RWPE2 (cell line): ENCODE measurements at regions not wholly inside any gene's neighbourhood (a gene's known extent, or its start where the extent isn't known, plus 50 kb on each side); places are given as distances from the start of the nearest gene placed in this dataset.
A peak's percentile ranks its signal among the peaks of the same experiment; 100 is the strongest.

ENCODE experiments used
- ATAC-seq: fragments of 200-7000 bp; cut with Tn5 transposase; 3 replicates; pipeline ENCODE4 v1.9.1; 2021; ENCODE audit warnings: low read depth
- DNase-seq: peaks from one replicate; pipeline ENCODE4 v3.0.0-alpha.2; 2020; ENCODE audit warnings: low spot score
- H3K27ac ChIP-seq: fragments of 450-650 bp; 2 replicates; pipeline ENCODE4 v1.5.1; 2017; ENCODE audit warnings: mild to moderate bottlenecking; ENCODE audit not compliant: poor library complexity, severe bottlenecking
- H3K27me3 ChIP-seq: fragments of 250-450 bp; sonication (Bioruptor Pico); 2 replicates; pipeline ENCODE4 v1.5.1; 2021; ENCODE audit warnings: mild to moderate bottlenecking, moderate library complexity; ENCODE audit not compliant: insufficient read depth, poor library complexity, severe bottlenecking
- H3K36me3 ChIP-seq: fragments of 250-450 bp; sonication (Bioruptor Pico); 2 replicates; pipeline ENCODE4 v1.5.1; 2020; ENCODE audit warnings: low read depth, mild to moderate bottlenecking, moderate library complexity
- H3K4me1 ChIP-seq: fragments of 250-450 bp; sonication (Bioruptor Pico); 2 replicates; pipeline ENCODE4 v1.5.1; 2021; ENCODE audit warnings: mild to moderate bottlenecking, moderate library complexity; ENCODE audit not compliant: insufficient read depth, poor library complexity, severe bottlenecking
- H3K4me3 ChIP-seq: fragments of 250-450 bp; sonication (Bioruptor Pico); 2 replicates; pipeline ENCODE4 v1.5.1; 2021; ENCODE audit warnings: mild to moderate bottlenecking, moderate library complexity; ENCODE audit not compliant: severe bottlenecking
- H3K9me3 ChIP-seq: fragments of 250-450 bp; sonication (Bioruptor Pico); 2 replicates; pipeline ENCODE4 v1.5.1; 2021; ENCODE audit warnings: mild to moderate bottlenecking, moderate library complexity; ENCODE audit not compliant: severe bottlenecking
- CTCF ChIP-seq: fragments of 450-650 bp; IDR thresholded peaks from one replicate; pipeline ENCODE4 v1.5.1; 2017; ENCODE audit warnings: mild to moderate bottlenecking, moderate library complexity; ENCODE audit not compliant: poor library complexity, severe bottlenecking

DNA sequence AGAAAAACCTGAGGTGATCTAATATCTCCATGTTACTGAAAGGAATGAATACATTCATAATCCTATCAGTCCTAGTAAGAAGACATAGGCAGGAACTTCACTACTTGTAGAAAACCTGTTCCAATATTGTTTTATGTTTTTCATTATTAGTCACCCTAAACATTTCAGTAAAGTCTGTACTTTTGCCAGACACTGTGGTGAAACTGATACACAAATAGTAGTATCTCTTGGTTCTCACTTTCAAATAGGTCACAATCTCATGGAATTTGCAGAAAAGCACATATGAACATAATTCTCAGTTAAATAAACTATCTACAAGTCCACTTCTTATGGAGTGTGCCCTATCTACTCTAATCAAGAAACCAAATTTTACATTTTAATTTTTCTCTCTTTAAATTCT lies 88.3 kb upstream of the PCDH9 start:
- no peak for DNase-seq

DNA sequence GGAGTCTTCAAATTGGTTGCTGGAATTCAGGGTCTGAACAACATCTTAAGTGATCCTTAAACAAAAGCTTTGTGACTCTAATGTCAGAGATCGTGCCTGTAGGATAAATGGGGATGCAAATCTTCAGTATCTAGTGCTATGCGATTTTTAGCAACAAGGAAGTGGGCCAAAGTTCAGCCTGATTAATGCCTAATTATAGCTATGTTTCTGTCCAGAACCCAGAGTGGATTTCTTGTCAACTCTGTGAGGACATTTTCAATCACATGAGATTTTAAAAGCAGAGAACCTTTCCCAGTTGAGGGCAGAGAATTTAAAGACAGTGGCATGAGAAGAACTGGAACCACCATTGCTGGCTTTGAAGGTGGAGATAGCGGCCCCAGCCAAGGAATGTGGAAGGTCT lies 84.3 kb upstream of the PCDH9 start:
- DNase-seq (no peak), ATAC-seq (no peak)
- no peaks in the 10 kb centered on the region for H3K4me1 ChIP-seq
- no peak overlapping the region for H3K27ac ChIP-seq
- no peak overlapping the region for H3K4me3 ChIP-seq
- H3K36me3 ChIP-seq: no peaks in the 10 kb centered on the region
- no peaks in the 10 kb centered on the region for H3K27me3 ChIP-seq
- no peaks in the 10 kb centered on the region for H3K9me3 ChIP-seq
- TF ChIP-seq CTCF: no peak

More for the DNA sequence above, 88.3 kb upstream of the PCDH9 start:
- H3K27ac ChIP-seq: no peak overlapping the region
- H3K36me3 ChIP-seq: no peaks in the 10 kb centered on the region
- no peaks in the 10 kb centered on the region for H3K27me3 ChIP-seq
- ATAC-seq: no peak
- no peaks in the 10 kb centered on the region for H3K4me1 ChIP-seq
- H3K4me3 ChIP-seq: no peak overlapping the region
- H3K9me3 ChIP-seq: no peaks in the 10 kb centered on the region
- TF ChIP-seq CTCF: no peak

DNA sequence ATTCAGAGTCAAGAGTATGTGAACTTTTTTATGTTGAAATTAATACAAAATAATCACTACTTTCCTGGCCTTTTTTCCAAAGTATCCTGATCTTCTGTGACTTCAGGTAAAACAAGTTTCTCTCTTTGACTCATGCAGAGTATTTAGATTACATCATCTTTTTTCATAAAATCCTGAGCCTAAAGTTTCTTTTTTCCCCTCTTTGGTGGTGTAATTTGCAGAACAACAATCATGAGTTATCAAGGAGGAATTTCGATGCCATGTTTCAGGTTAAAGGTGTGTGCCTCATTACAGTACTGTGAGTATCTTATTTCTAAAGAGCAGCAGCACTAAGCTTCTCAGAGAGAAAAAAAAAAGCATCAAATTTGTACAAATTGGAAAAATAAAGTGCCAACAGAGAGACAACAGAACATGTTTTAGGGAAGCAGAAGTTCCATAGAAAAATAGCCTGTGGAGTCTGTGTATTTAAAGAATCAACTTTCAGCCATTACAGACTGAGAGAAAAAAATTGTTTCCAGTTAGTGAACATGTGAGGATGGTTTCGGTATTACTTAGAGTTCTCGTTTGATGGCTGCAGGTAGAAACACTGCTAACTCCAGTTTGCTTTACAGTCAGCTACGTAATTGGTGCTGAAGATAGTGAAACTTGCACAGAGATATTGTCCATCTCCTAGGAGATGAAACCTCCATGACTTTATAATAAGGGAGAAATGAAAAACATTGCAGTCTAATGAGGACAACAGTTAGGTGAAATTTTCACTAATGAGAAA lies 78.1 kb upstream of the PCDH9 start:
- peak overlapping the region; percentile 85 for H3K27ac ChIP-seq
- no peaks in the 10 kb centered on the region for H3K9me3 ChIP-seq
- TF ChIP-seq CTCF: no peak
- H3K27me3 ChIP-seq: no peaks in the 10 kb centered on the region
- no peak for DNase-seq
- no peaks in the 10 kb centered on the region for H3K36me3 ChIP-seq
- no peak overlapping the region for H3K4me3 ChIP-seq
- H3K4me1 ChIP-seq: peaks cover 28% of the 10 kb centered on the region
- peak; percentile 97 for ATAC-seq

- Histone ChIP-seq H3K36me3 (no peaks in the 10 kb centered on the region), H3K4me1 (peaks cover 36% of the 10 kb centered on the region), H3K4me3 (no peak overlapping the region), H3K9me3 (no peaks in the 10 kb centered on the region), H3K27me3 (no peaks in the 10 kb centered on the region), H3K27ac (peak overlapping the region; percentile 85)
- ATAC-seq (no peak), DNase-seq (no peak)
- TF ChIP-seq CTCF: no peak
Measured at GRCh38 chr13:67306742-67307141, 76.6 kb upstream of the PCDH9 start.

- peak overlapping the region; percentile 63 for H3K27ac ChIP-seq
- peaks cover 47% of the 10 kb centered on the region for H3K4me1 ChIP-seq
- DNase-seq (no peak), ATAC-seq (peak; percentile 40; the same call in 2 of the 3 replicates)
- no peak overlapping the region for H3K4me3 ChIP-seq
- no peaks in the 10 kb centered on the region for H3K36me3 ChIP-seq
- no peaks in the 10 kb centered on the region for H3K9me3 ChIP-seq
- no peaks in the 10 kb centered on the region for H3K27me3 ChIP-seq
- TF ChIP-seq CTCF: no peak
Measured at GRCh38 chr13:67303661-67304333, 73.7 kb upstream of the PCDH9 start.
